ENCODE measurements at regions not wholly inside any gene's neighbourhood (a gene's known extent, or its start where the extent isn't known, plus 50 kb on each side); places are given as distances from the start of the nearest gene placed in this dataset.

DNA sequence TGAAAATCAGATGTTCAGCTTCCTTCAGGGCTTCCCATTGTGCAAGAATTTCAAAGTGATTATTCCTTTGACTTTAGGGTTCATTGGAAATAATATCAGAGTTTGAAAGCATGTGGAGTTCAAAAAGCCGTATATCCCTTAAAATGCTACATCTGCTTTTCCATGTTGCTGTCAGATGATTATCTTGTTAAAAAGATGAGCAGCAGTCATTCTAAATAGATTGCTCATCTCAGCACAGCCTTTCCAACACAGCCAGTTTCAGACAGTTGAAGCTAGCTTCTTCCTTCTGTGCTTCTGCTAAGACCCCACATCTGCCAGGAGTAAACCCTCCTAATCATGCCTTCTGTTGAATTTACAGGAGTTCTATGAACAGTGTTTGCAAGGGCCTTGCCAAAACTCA is 204.4 kb upstream of the PTER start:
- no peak overlapping the region for H2AFZ ChIP-seq (ENCODE audit: low read depth, low read length)
- BruUV-seq (replicated peaks): no TSS peak
- no peak overlapping the region for H3K9ac ChIP-seq (replicated peaks; ENCODE audit: extremely low read depth, insufficient read depth, low read length)
- no peak overlapping the region for H3K4me3 ChIP-seq (replicated peaks in 1 of 3; ENCODE audit: insufficient read depth in 1 of 3, low read depth in 1 of 3, low read length in 3 of 3)
- no peaks in the 10 kb centered on the region for H3K79me2 ChIP-seq (ENCODE audit: control insufficient read depth, insufficient read depth, low read length)
- no peaks in the 10 kb centered on the region for H3K9me1 ChIP-seq (replicated peaks; ENCODE audit: control insufficient read depth, extremely low read depth, insufficient read depth, low read length)
- FAIRE-seq (no peak), DNase-seq (ENCODE audit: low read depth, low spot score) (no peak)
- ChIA-PET CTCF (no interaction called here), POLR2A (no interaction called here)
- intact Hi-C loops (cut with micrococcal nuclease): no loop called here
- no peak overlapping the region for H3K27ac ChIP-seq (ENCODE audit: insufficient read depth, low read depth, low read length)
- H3K27me3 ChIP-seq (ENCODE audit: control insufficient read depth in 2 of 2, insufficient read depth in 2 of 2, low read length in 2 of 2): no peaks in the 10 kb centered on the region
- no peaks in the 10 kb centered on the region for H3K4me1 ChIP-seq (ENCODE audit: control insufficient read depth, extremely low read depth, insufficient read depth, low read length)
- dilution Hi-C loops (cut with MboI; ENCODE audit: extremely low pct_ligation_motif_present, low sequenced_read_pairs): no loop called here
- H4K20me1 ChIP-seq (replicated peaks; ENCODE audit: control insufficient read depth, extremely low read depth, insufficient read depth, low read length): no peaks in the 10 kb centered on the region
- no peak for TF ChIP-seq FOS (IDR thresholded peaks at IDR 0.05; ENCODE audit: borderline replicate concordance, insufficient read depth, low read length)
- no peak for TF ChIP-seq JUN (IDR thresholded peaks at IDR 0.05; ENCODE audit: borderline replicate concordance, insufficient read depth, insufficient read length, low read depth)
- TF ChIP-seq, protein P1, sequence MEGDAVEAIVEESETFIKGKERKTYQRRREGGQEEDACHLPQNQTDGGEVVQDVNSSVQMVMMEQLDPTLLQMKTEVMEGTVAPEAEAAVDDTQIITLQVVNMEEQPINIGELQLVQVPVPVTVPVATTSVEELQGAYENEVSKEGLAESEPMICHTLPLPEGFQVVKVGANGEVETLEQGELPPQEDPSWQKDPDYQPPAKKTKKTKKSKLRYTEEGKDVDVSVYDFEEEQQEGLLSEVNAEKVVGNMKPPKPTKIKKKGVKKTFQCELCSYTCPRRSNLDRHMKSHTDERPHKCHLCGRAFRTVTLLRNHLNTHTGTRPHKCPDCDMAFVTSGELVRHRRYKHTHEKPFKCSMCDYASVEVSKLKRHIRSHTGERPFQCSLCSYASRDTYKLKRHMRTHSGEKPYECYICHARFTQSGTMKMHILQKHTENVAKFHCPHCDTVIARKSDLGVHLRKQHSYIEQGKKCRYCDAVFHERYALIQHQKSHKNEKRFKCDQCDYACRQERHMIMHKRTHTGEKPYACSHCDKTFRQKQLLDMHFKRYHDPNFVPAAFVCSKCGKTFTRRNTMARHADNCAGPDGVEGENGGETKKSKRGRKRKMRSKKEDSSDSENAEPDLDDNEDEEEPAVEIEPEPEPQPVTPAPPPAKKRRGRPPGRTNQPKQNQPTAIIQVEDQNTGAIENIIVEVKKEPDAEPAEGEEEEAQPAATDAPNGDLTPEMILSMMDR (IDR thresholded peaks at IDR 0.05; ENCODE audit: extremely low read depth in 1 of 2, insufficient read depth in 1 of 2, low read depth in 1 of 2, low read length in 2 of 2): no peak
- no peak for TF ChIP-seq MYC (IDR thresholded peaks at IDR 0.05; ENCODE audit: low read depth, low read length)
- TF ChIP-seq EZH2 (IDR thresholded peaks at IDR 0.05; ENCODE audit: borderline replicate concordance, low read depth, low read length, severe bottlenecking): no peak
- no peak for TF ChIP-seq POLR2A (IDR thresholded peaks at IDR 0.05; ENCODE audit: low read depth, low read length)
- no peak for TF ChIP-seq GATA2 (IDR thresholded peaks at IDR 0.05; ENCODE audit: insufficient read depth, insufficient read length, low read depth, low read length)
- no peak for TF ChIP-seq POLR2AphosphoS5 (IDR thresholded peaks at IDR 0.05; ENCODE audit: insufficient read depth, low read depth, low read length)
- TF ChIP-seq, protein P2, sequence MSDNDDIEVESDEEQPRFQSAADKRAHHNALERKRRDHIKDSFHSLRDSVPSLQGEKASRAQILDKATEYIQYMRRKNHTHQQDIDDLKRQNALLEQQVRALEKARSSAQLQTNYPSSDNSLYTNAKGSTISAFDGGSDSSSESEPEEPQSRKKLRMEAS (IDR thresholded peaks at IDR 0.05; ENCODE audit: insufficient read depth, insufficient read length): no peak
- no peaks in the 10 kb centered on the region for H3K36me3 ChIP-seq (ENCODE audit: control insufficient read depth in 2 of 2, extremely low read depth in 1 of 2, insufficient read depth in 2 of 2, low read length in 2 of 2)
- no peak overlapping the region for H3K4me2 ChIP-seq (ENCODE audit: insufficient read depth, low read length)
- H3K9me3 ChIP-seq (replicated peaks; ENCODE audit: control insufficient read depth, insufficient read depth, low read length): no peaks in the 10 kb centered on the region

Data from endothelial cell of umbilical vein (primary cell).